Lower leg skin (tissue), 4 donors: ENCODE measurements at regions not wholly inside any gene's neighbourhood (a gene's known extent, or its start where the extent isn't known, plus 50 kb on each side); places are given as distances from the start of the nearest gene placed in this dataset.

Experiments used
- DNase-seq, 2 donors: peaks; one replicate each; pipeline ENCODE4 v3.0.0-alpha.2; 2019; ENCODE audit warnings: low spot score in 2 of 2
- H3K4me3 ChIP-seq: fragments of 200-600 bp; sonication (generic); 2 replicates; pipeline ENCODE4 v1.5.1; 2017; ENCODE audit warnings: mild to moderate bottlenecking, low read depth; ENCODE audit not compliant: poor library complexity, severe bottlenecking
- CTCF ChIP-seq, 3 donors: fragments of 450-650 bp; IDR thresholded peaks; one replicate each; pipeline ENCODE4 v1.5.1; 2016; ENCODE audit warnings: antibody characterized with exemption in 3 of 3, mild to moderate bottlenecking in 3 of 3, moderate library complexity in 2 of 3
- POLR2A ChIP-seq, 2 donors: fragments of 450-650 bp; IDR thresholded peaks; one replicate each; pipeline ENCODE4 v1.6.1; 2016 to 2017; ENCODE audit warnings: antibody characterized with exemption in 2 of 2, mild to moderate bottlenecking in 1 of 2, moderate library complexity in 1 of 2
- WGBS, 2 donors: methylation state at CpG; one replicate each; pipeline ENCODE4 v1.1.5; 2018; 5-methylcytosine and 5-hydroxymethylcytosine counted together
- intact Hi-C: fragments of 100-400 bp; cut with DNase I; formaldehyde crosslinking; loops from one replicate; pipeline ENCODE4 v1.15.0; 2023; ENCODE audit warnings: low total_unique reads

- intact Hi-C loops = no loop called here
- DNase-seq = peak in 1 of 2 donors; percentile 59
These were observed 501.6 kb downstream of the TCERG1L start for GRCh38 chr10:130809761-130810515.

GRCh38 chr10:130810856-130811255 is 500.7 kb downstream of the TCERG1L start:
- 79 to 84% methylated on average over 14 of the region's 14 CpGs for WGBS, 2 donors
- no peak for TF ChIP-seq CTCF (IDR thresholded peaks at IDR 0.05)
- TF ChIP-seq POLR2A (IDR thresholded peaks at IDR 0.05) = no peak
- DNase-seq = peak in 1 of 2 donors; percentile 80
- intact Hi-C loops = no loop called here
- no peak overlapping the region for H3K4me3 ChIP-seq

More at GRCh38 chr10:130809761-130810515, 501.6 kb downstream of the TCERG1L start:
- H3K4me3 ChIP-seq = no peak overlapping the region
- WGBS, 2 donors = 72 to 78% methylated on average over 22 of the region's 22 CpGs
- TF ChIP-seq CTCF (IDR thresholded peaks at IDR 0.05) (no peak), POLR2A (IDR thresholded peaks at IDR 0.05) (no peak)

- intact Hi-C loops = no loop called here
- peak in 1 of 2 donors; percentile 79 for DNase-seq
- TF ChIP-seq POLR2A (IDR thresholded peaks at IDR 0.05) = no peak
- TF ChIP-seq CTCF (IDR thresholded peaks at IDR 0.05) = no peak
- WGBS, 2 donors = 76 to 79% methylated on average over 14 of the region's 14 CpGs
- no peak overlapping the region for H3K4me3 ChIP-seq
These were observed 499.0 kb downstream of the TCERG1L start for GRCh38 chr10:130812381-130813148.

- WGBS, 2 donors = 85 to 86% methylated on average over 7 of the region's 7 CpGs
- DNase-seq = peak in 1 of 2 donors; percentile 32
- no peak overlapping the region for H3K4me3 ChIP-seq
- no peak for TF ChIP-seq POLR2A (IDR thresholded peaks at IDR 0.05)
- no peak for TF ChIP-seq CTCF (IDR thresholded peaks at IDR 0.05)
- intact Hi-C loops = no loop called here
These were observed 496.9 kb downstream of the TCERG1L start for GRCh38 chr10:130814610-130815009.

- DNase-seq = peak in 1 of 2 donors; percentile 61
- WGBS, 2 donors = 72 to 85% methylated on average over 18 to 23 of the region's 23 CpGs
- TF ChIP-seq CTCF (IDR thresholded peaks at IDR 0.05) (no peak), POLR2A (IDR thresholded peaks at IDR 0.05) (no peak)
- H3K4me3 ChIP-seq = no peak overlapping the region
- intact Hi-C loops = no loop called here
These were observed 495.2 kb downstream of the TCERG1L start for GRCh38 chr10:130816116-130816901.
